Stomach (tissue), 8 donors: ENCODE measurements at regions not wholly inside any gene's neighbourhood (a gene's known extent, or its start where the extent isn't known, plus 50 kb on each side); places are given as distances from the start of the nearest gene placed in this dataset.
A peak's percentile ranks its signal among the peaks of the same experiment; 100 is the strongest.

Experiments
- DNase-seq, 2 donors: peaks; one replicate each; pipeline versions ENCODE4 v3.0.0 to v3.0.0-alpha.2; 2013 to 2019
- H3K27ac ChIP-seq, 5 donors: fragments of 200-600 bp in 4 of 5; sonication (generic) in 4 of 5; one replicate each; pipeline ENCODE4 v1.5.1; 2013 to 2019; ENCODE audit warnings: mild to moderate bottlenecking in 1 of 5, moderate library complexity in 1 of 5
- H3K27me3 ChIP-seq, 3 donors: fragments of 200-600 bp; sonication (generic); one replicate each; pipeline ENCODE4 v1.5.1; 2017 to 2019; ENCODE audit warnings: mixed run types in 1 of 3
- H3K36me3 ChIP-seq, 4 donors: fragments of 200-600 bp; sonication (generic); 1 replicate in 3 of 4; 2 replicates in 1 of 4; pipeline ENCODE4 v1.5.1; 2016 to 2019
- H3K4me1 ChIP-seq, 4 donors: fragments of 200-600 bp; sonication (generic); one replicate each; pipeline ENCODE4 v1.5.1; 2016 to 2019
- H3K4me3 ChIP-seq, 4 donors: fragments of 200-600 bp; sonication (generic) in 3 of 4; one replicate each; pipeline ENCODE4 v1.5.1; 2016 to 2019; ENCODE audit warnings: mild to moderate bottlenecking in 1 of 4
- H3K9me3 ChIP-seq, 4 donors: fragments of 200-600 bp; sonication (generic); one replicate each; pipeline ENCODE4 v1.5.1; 2016 to 2019
- CTCF ChIP-seq, 7 experiments: fragments of 450-650 bp in 4 of 7; fragments of 200-600 bp in 3 of 7; sonication (generic) in 3 of 7; IDR thresholded peaks; one replicate each; pipeline ENCODE4 v1.5.1; 2016 to 2019; ENCODE audit warnings: antibody characterized with exemption in 7 of 7, control low read depth in 2 of 7, mild to moderate bottlenecking in 1 of 7
- EP300 ChIP-seq: sonication (generic); formaldehyde crosslinking; IDR thresholded peaks from one replicate; pipeline ENCODE4 v1.6.1; 2017; ENCODE audit warnings: antibody characterized with exemption
- POLR2A ChIP-seq, 4 donors: fragments of 450-650 bp; IDR thresholded peaks; one replicate each; pipeline ENCODE4 v1.6.1; 2016; ENCODE audit warnings: antibody characterized with exemption in 4 of 4, control low read depth in 2 of 4, mild to moderate bottlenecking in 1 of 4, moderate library complexity in 1 of 4
- POLR2AphosphoS5 ChIP-seq, 3 donors: sonication (generic); formaldehyde crosslinking; IDR thresholded peaks; one replicate each; pipeline ENCODE4 v1.6.1; 2016; ENCODE audit warnings: antibody characterized with exemption in 3 of 3
- WGBS, 5 donors: extraction: QIAGEN DNeasy Blood & Tissue Kit in 3 of 5; methylation state at CpG; one replicate each; pipeline versions ENCODE4 v1.1.5 to v1.1.7; 2013 to 2018; 5-methylcytosine and 5-hydroxymethylcytosine counted together
- intact Hi-C: fragments of 100-400 bp; cut with DNase I; formaldehyde crosslinking; loops from one replicate; pipeline ENCODE4 v1.15.1; 2023; ENCODE audit warnings: low total_unique reads
- donor health status: healthy with polysubstance abuse.
- donor health status: Bipolar disorder and iron deficiency.
- donor health status: healthy.

- DNase-seq, result peak in 1 of 2 donors; percentile 12
- H3K27me3 ChIP-seq, result no peaks in the 10 kb centered on the region
These were observed 1019.6 kb upstream of the PIK3C3 start for GRCh38 chr18:40935423-40935822.

GRCh38 chr18:40932862-40933261, 1022.2 kb upstream of the PIK3C3 start:
- WGBS, 5 donors, result 67 to 100% (median 83%) methylated on average over 2 of the region's 2 CpGs
- Histone ChIP-seq H3K9me3 (no peaks in the 10 kb centered on the region), H3K36me3 (no peaks in the 10 kb centered on the region), H3K4me3 (no peak overlapping the region), H3K27me3 (no peaks in the 10 kb centered on the region), H3K27ac (no peak overlapping the region), H3K4me1 (no peaks in the 10 kb centered on the region)
- no peak for TF ChIP-seq CTCF (IDR thresholded peaks at IDR 0.05)
- intact Hi-C loops, result no loop called here
- no peak for DNase-seq

More at GRCh38 chr18:40935423-40935822, 1019.6 kb upstream of the PIK3C3 start:
- no peak for TF ChIP-seq POLR2AphosphoS5 (IDR thresholded peaks at IDR 0.05)
- TF ChIP-seq CTCF (IDR thresholded peaks at IDR 0.05), result peak in 2 of 7 experiments; percentile 17 to 40
- no peaks in the 10 kb centered on the region for H3K9me3 ChIP-seq
- no peak overlapping the region for H3K27ac ChIP-seq
- no peaks in the 10 kb centered on the region for H3K36me3 ChIP-seq
- WGBS, 5 donors, result 32 to 62% (median 48%) methylated on average over 1 of the region's 1 CpG
- intact Hi-C loops, result no loop called here
- H3K4me1 ChIP-seq, result no peaks in the 10 kb centered on the region
- no peak overlapping the region for H3K4me3 ChIP-seq

GRCh38 chr18:40930211-40930882, 1024.7 kb upstream of the PIK3C3 start:
- Histone ChIP-seq H3K27ac (no peak overlapping the region), H3K27me3 (no peaks in the 10 kb centered on the region), H3K4me3 (no peak overlapping the region), H3K36me3 (no peaks in the 10 kb centered on the region), H3K9me3 (no peaks in the 10 kb centered on the region), H3K4me1 (no peaks in the 10 kb centered on the region)
- DNase-seq, result no peak
- TF ChIP-seq EP300 (no peak), POLR2A (IDR thresholded peaks at IDR 0.05) (no peak), CTCF (IDR thresholded peaks at IDR 0.05) (no peak), POLR2AphosphoS5 (IDR thresholded peaks at IDR 0.05) (no peak)
- intact Hi-C loops, result no loop called here
- WGBS, 5 donors, result 67 to 76% (median 73%) methylated on average over 5 of the region's 5 CpGs

- intact Hi-C loops, result no loop called here
- Histone ChIP-seq H3K27ac (no peak overlapping the region), H3K4me3 (no peak overlapping the region), H3K27me3 (no peaks in the 10 kb centered on the region), H3K9me3 (no peaks in the 10 kb centered on the region), H3K36me3 (no peaks in the 10 kb centered on the region), H3K4me1 (no peaks in the 10 kb centered on the region)
- WGBS, 5 donors, result 81 to 87% (median 83%) methylated on average over 7 of the region's 7 CpGs
- DNase-seq, result no peak
- TF ChIP-seq POLR2A (IDR thresholded peaks at IDR 0.05) (no peak), EP300 (no peak), CTCF (IDR thresholded peaks at IDR 0.05) (no peak), POLR2AphosphoS5 (IDR thresholded peaks at IDR 0.05) (no peak)
These were observed 1025.6 kb upstream of the PIK3C3 start for GRCh38 chr18:40929399-40929798.
